Upper lobe of right lung (tissue), 1 donor: ENCODE measurements at regions not wholly inside any gene's neighbourhood (a gene's known extent, or its start where the extent isn't known, plus 50 kb on each side); places are given as distances from the start of the nearest gene placed in this dataset.

Experiments used
- ATAC-seq: fragments of 200-7000 bp; cut with Tn5 transposase; one replicate; pipeline ENCODE4 v1.9.1; 2020; ENCODE audit warnings: mild to moderate bottlenecking, moderate library complexity
- DNase-seq: peaks from one replicate; pipeline ENCODE4 v3.0.0-alpha.2; 2020
- H3K27ac ChIP-seq: fragments of 200-600 bp; one replicate; pipeline ENCODE4 v1.8.0; 2022
- H3K27me3 ChIP-seq: fragments of 200-600 bp; one replicate; pipeline ENCODE4 v1.8.0; 2022; ENCODE audit warnings: mild to moderate bottlenecking
- H3K36me3 ChIP-seq: fragments of 200-600 bp; one replicate; pipeline ENCODE4 v1.8.0; 2022
- H3K4me1 ChIP-seq: fragments of 200-600 bp; one replicate; pipeline ENCODE4 v1.8.0; 2022
- H3K4me3 ChIP-seq: fragments of 200-600 bp; one replicate; pipeline ENCODE4 v1.8.0; 2022; ENCODE audit warnings: mild to moderate bottlenecking
- H3K9me3 ChIP-seq: fragments of 200-600 bp; one replicate; pipeline ENCODE4 v1.8.0; 2022
- intact Hi-C: fragments of 100-400 bp; cut with DNase I; formaldehyde crosslinking; loops from one replicate; pipeline ENCODE4 v1.11.0; 2022
- TF ChIP-seq, protein P1 (sequence below): fragments of 200-600 bp; IDR thresholded peaks from one replicate; pipeline ENCODE4 v1.8.0; 2022; ENCODE audit warnings: antibody characterized with exemption
- donor health status: DM: no; HTN: yes; CAD: no; lungs with severe emphysema.

DNA sequence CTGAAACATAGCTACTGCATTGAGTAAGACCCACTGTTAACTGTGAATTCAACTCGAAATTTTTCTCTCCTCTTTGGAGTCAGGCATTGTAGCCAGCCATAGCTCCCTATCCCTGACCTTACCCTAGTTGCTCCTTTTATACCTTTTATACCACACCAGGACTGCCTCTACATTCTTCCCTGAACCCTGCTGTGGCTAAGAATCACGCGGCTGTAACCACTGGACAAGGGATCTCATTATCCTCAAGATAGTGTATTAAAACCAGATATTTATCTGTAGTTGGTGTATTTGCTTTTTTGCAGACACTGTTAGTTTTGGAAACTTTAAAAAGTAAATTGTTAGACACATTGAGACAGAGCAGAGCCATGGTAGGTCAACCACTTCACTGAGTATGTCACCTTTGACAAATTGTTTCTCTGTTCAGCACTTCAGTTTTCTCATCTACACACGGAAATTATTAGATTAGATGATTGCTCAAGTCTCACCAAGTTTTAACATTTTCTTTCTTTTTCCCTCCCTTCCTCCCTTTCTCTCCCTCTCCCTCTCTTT lies 136.5 kb upstream of the PRNP start:
- Histone ChIP-seq H3K36me3 (no peaks in the 10 kb centered on the region), H3K4me1 (no peaks in the 10 kb centered on the region), H3K27ac (no peak overlapping the region), H3K27me3 (peaks cover 14% of the 10 kb centered on the region), H3K4me3 (no peak overlapping the region), H3K9me3 (no peaks in the 10 kb centered on the region)
- intact Hi-C loops = no loop called here
- ATAC-seq (no peak), DNase-seq (no peak)
- TF ChIP-seq, protein P1, sequence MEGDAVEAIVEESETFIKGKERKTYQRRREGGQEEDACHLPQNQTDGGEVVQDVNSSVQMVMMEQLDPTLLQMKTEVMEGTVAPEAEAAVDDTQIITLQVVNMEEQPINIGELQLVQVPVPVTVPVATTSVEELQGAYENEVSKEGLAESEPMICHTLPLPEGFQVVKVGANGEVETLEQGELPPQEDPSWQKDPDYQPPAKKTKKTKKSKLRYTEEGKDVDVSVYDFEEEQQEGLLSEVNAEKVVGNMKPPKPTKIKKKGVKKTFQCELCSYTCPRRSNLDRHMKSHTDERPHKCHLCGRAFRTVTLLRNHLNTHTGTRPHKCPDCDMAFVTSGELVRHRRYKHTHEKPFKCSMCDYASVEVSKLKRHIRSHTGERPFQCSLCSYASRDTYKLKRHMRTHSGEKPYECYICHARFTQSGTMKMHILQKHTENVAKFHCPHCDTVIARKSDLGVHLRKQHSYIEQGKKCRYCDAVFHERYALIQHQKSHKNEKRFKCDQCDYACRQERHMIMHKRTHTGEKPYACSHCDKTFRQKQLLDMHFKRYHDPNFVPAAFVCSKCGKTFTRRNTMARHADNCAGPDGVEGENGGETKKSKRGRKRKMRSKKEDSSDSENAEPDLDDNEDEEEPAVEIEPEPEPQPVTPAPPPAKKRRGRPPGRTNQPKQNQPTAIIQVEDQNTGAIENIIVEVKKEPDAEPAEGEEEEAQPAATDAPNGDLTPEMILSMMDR = no peak

DNA sequence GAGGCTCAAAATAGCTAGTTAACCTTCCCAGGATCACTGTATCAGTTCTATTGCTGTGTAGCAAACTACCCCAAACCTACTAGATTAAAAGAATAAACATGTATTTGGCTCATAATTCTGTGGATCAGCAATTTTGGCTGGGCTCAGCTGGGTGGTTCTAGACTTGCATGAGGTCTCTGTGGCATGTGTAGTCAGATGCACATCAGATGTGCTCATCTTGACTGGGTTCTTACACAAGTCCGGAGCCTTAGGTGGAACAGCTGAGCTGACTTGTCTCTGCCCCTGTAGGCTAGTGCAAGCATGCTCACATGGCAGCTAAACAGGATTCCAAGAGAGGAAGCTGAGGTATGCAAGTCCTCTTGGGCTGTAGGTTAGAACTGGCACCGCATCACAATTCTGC lies 137.7 kb upstream of the PRNP start:
- intact Hi-C loops = no loop called here
- ATAC-seq = no peak

DNA sequence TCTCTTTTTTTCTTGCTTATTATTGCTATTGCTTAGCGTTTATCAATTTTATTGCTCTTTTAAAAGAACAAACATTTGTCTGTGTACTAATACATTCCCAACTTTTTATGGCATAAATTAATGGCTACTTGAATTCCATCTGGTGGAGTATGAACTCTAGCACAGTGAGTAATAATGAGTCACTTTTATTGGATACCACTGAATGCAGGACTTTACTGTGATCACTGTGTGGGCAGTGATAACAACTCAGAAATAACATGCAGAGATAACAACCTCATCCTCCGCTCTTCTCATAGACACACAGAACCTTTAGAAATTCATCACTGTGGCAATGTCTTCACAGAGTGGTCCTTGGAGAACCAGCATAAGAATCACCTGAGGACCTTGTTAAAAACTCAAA lies 139.5 kb upstream of the PRNP start:
- H3K4me3 ChIP-seq = no peak overlapping the region
- no peak for DNase-seq
- ATAC-seq = no peak
- peaks cover 5% of the 10 kb centered on the region for H3K27me3 ChIP-seq
- H3K36me3 ChIP-seq = no peaks in the 10 kb centered on the region
- TF ChIP-seq, protein P1 = no peak
- H3K27ac ChIP-seq = no peak overlapping the region
- no peaks in the 10 kb centered on the region for H3K9me3 ChIP-seq
- no peaks in the 10 kb centered on the region for H3K4me1 ChIP-seq
- intact Hi-C loops = no loop called here

More for the DNA sequence above, 137.7 kb upstream of the PRNP start:
- no peak for DNase-seq
- Histone ChIP-seq H3K36me3 (no peaks in the 10 kb centered on the region), H3K4me3 (no peak overlapping the region), H3K9me3 (no peaks in the 10 kb centered on the region), H3K27ac (no peak overlapping the region), H3K4me1 (no peaks in the 10 kb centered on the region), H3K27me3 (peaks cover 5% of the 10 kb centered on the region)
- TF ChIP-seq, protein P1 = no peak

DNA sequence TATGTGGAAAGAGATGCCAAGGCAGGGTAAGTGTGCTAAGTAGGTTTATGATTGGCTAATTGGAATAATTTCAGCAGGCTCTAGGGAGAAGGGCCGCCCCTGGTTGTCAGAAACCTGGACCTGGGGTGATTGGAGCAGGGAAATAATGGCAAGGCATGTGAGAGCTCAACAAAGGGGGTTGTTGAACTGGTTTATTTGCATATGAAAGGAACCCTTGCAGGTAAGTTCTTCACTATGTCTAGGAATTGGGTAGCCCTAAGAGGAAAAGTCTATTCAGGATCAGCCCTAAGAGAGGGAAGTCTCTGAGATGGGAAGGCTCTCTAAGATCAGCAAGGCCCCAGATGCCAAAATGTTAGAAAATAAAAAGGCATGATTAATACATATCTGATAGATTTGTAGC lies 139.9 kb upstream of the PRNP start:
- Histone ChIP-seq H3K4me3 (no peak overlapping the region), H3K36me3 (no peaks in the 10 kb centered on the region), H3K27me3 (peaks cover 1% of the 10 kb centered on the region), H3K27ac (no peak overlapping the region), H3K4me1 (no peaks in the 10 kb centered on the region), H3K9me3 (no peaks in the 10 kb centered on the region)
- no peak for DNase-seq
- TF ChIP-seq, protein P1 = no peak
- no peak for ATAC-seq
- intact Hi-C loops = no loop called here

DNA sequence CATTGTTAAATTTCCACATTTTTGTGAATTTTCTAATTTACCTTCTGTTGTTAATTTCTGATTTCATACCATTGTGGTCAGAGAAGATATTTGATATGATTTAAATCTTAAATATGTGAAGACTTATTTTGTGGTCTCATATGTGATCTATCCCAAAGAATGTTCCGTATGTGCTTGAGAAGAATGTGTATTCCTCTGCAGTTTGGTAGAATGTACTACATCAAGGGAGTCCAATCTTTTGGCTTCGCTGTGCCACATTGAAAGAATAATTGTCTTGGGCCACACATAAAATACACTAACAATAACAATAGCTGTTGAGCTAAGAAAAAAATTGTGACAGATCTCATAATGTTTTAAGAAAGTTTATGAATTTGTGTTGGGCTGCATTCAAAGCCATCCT lies 140.7 kb upstream of the PRNP start:
- Histone ChIP-seq H3K27ac (no peak overlapping the region), H3K4me3 (no peak overlapping the region), H3K27me3 (no peaks in the 10 kb centered on the region), H3K36me3 (no peaks in the 10 kb centered on the region), H3K9me3 (no peaks in the 10 kb centered on the region), H3K4me1 (no peaks in the 10 kb centered on the region)
- DNase-seq (no peak), ATAC-seq (no peak)
- TF ChIP-seq, protein P1 = no peak
- intact Hi-C loops = no loop called here

DNA sequence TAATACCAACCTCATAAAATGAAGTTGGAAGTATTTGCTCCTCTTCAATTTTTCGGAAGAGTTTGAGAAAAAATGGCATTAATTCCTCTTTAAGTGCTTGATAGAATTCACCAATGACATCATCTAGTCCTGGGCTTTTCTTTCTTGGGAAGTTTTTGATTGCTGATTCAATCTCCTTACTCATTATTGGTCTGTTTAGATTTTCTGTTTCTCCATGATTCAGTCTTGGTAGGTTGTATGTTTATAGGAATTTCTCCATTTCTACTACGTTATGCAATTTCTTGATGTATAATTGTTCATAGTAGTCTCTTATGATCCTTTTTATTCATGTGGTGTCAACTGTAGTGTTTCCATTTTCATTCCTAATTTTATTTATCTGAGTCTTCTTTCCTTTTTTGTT lies 141.5 kb upstream of the PRNP start:
- DNase-seq (no peak), ATAC-seq (no peak)
- Histone ChIP-seq H3K4me3 (no peak overlapping the region), H3K4me1 (no peaks in the 10 kb centered on the region), H3K36me3 (no peaks in the 10 kb centered on the region), H3K27ac (no peak overlapping the region), H3K27me3 (no peaks in the 10 kb centered on the region), H3K9me3 (no peaks in the 10 kb centered on the region)
- TF ChIP-seq, protein P1 = no peak
- intact Hi-C loops = no loop called here
